ENCODE measurements at regions not wholly inside any gene's neighbourhood (a gene's known extent, or its start where the extent isn't known, plus 50 kb on each side); places are given as distances from the start of the nearest gene placed in this dataset.

- DNase-seq (peak in 1 of 5 donors; percentile 3), FAIRE-seq (no peak)
- no peak overlapping the region for H3K27ac ChIP-seq (ENCODE audit: low read depth in 2 of 2, low read length in 2 of 2)
- H3K36me3 ChIP-seq (ENCODE audit: control insufficient read depth in 2 of 3, insufficient read depth in 3 of 3, low read length in 3 of 3), result no peaks in the 10 kb centered on the region
- no peak overlapping the region for H3K9ac ChIP-seq (ENCODE audit: low read length in 3 of 3)
- TF ChIP-seq CTCF (IDR thresholded peaks at IDR 0.05; ENCODE audit: borderline replicate concordance, extremely low read depth, insufficient read depth), result no peak
- intact Hi-C loops (cut with DNase I), result no loop called here
- H3K27me3 ChIP-seq (ENCODE audit: control insufficient read depth, insufficient read depth, low read length), result no peaks in the 10 kb centered on the region
- peaks cover 0 to 4% (median 2%) of the 10 kb centered on the region in 3 donors for H3K9me3 ChIP-seq (ENCODE audit: control insufficient read depth in 2 of 3, insufficient read depth in 1 of 3, low read length in 3 of 3)
- H3K4me3 ChIP-seq (ENCODE audit: low read length in 3 of 3), result no peak overlapping the region
- H3K4me1 ChIP-seq (ENCODE audit: control insufficient read depth in 2 of 3, insufficient read depth in 2 of 3, low read depth in 1 of 3, low read length in 3 of 3), result no peaks in the 10 kb centered on the region
These were observed 344.2 kb downstream of the OLFM3 start for GRCh38 chr1:101652484-101652883.

- H3K27me3 ChIP-seq (ENCODE audit: control insufficient read depth, insufficient read depth, low read length), result no peaks in the 10 kb centered on the region
- no peak for TF ChIP-seq CTCF (IDR thresholded peaks at IDR 0.05; ENCODE audit: borderline replicate concordance, extremely low read depth, insufficient read depth)
- DNase-seq (peak in 4 of 5 donors; percentile 10 to 39 (median 31)), FAIRE-seq (no peak)
- no peak overlapping the region for H3K9ac ChIP-seq (ENCODE audit: low read length in 3 of 3)
- peaks cover 0 to 4% (median 2%) of the 10 kb centered on the region in 3 donors for H3K9me3 ChIP-seq (ENCODE audit: control insufficient read depth in 2 of 3, insufficient read depth in 1 of 3, low read length in 3 of 3)
- no peak overlapping the region for H3K27ac ChIP-seq (ENCODE audit: low read depth in 2 of 2, low read length in 2 of 2)
- intact Hi-C loops (cut with DNase I), result no loop called here
- no peaks in the 10 kb centered on the region for H3K36me3 ChIP-seq (ENCODE audit: control insufficient read depth in 2 of 3, insufficient read depth in 3 of 3, low read length in 3 of 3)
- H3K4me3 ChIP-seq (ENCODE audit: low read length in 3 of 3), result no peak overlapping the region
- no peaks in the 10 kb centered on the region for H3K4me1 ChIP-seq (ENCODE audit: control insufficient read depth in 2 of 3, insufficient read depth in 2 of 3, low read depth in 1 of 3, low read length in 3 of 3)
These were observed 343.2 kb downstream of the OLFM3 start for GRCh38 chr1:101653482-101653946.

GRCh38 chr1:101664726-101665125, 332.0 kb downstream of the OLFM3 start:
- Histone ChIP-seq H3K4me3 (ENCODE audit: low read length in 3 of 3) (no peak overlapping the region), H3K27ac (ENCODE audit: low read depth in 2 of 2, low read length in 2 of 2) (no peak overlapping the region), H3K4me1 (ENCODE audit: control insufficient read depth in 2 of 3, insufficient read depth in 2 of 3, low read depth in 1 of 3, low read length in 3 of 3) (no peaks in the 10 kb centered on the region), H3K9ac (ENCODE audit: low read length in 3 of 3) (no peak overlapping the region), H3K27me3 (ENCODE audit: control insufficient read depth, insufficient read depth, low read length) (no peaks in the 10 kb centered on the region), H3K36me3 (ENCODE audit: control insufficient read depth in 2 of 3, insufficient read depth in 3 of 3, low read length in 3 of 3) (no peaks in the 10 kb centered on the region), H3K9me3 (ENCODE audit: control insufficient read depth in 2 of 3, insufficient read depth in 1 of 3, low read length in 3 of 3) (peaks cover 0 to 4% (median 4%) of the 10 kb centered on the region in 3 donors)
- intact Hi-C loops (cut with DNase I), result no loop called here
- FAIRE-seq (no peak), DNase-seq (no peak)
- no peak for TF ChIP-seq CTCF (IDR thresholded peaks at IDR 0.05; ENCODE audit: borderline replicate concordance, extremely low read depth, insufficient read depth)

GRCh38 chr1:101667761-101668160, 329.0 kb downstream of the OLFM3 start:
- H3K27ac ChIP-seq (ENCODE audit: low read depth in 2 of 2, low read length in 2 of 2), result no peak overlapping the region

More at GRCh38 chr1:101667761-101668160, 329.0 kb downstream of the OLFM3 start:
- DNase-seq, result no peak
- no peak for TF ChIP-seq CTCF (IDR thresholded peaks at IDR 0.05; ENCODE audit: borderline replicate concordance, extremely low read depth, insufficient read depth)
- peaks cover 0 to 4% (median 0%) of the 10 kb centered on the region in 3 donors for H3K9me3 ChIP-seq (ENCODE audit: control insufficient read depth in 2 of 3, insufficient read depth in 1 of 3, low read length in 3 of 3)
- H3K4me3 ChIP-seq (ENCODE audit: low read length in 3 of 3), result no peak overlapping the region
- intact Hi-C loops (cut with DNase I), result no loop called here
- H3K36me3 ChIP-seq (ENCODE audit: control insufficient read depth in 2 of 3, insufficient read depth in 3 of 3, low read length in 3 of 3), result no peaks in the 10 kb centered on the region
- no peak for FAIRE-seq
- no peaks in the 10 kb centered on the region for H3K27me3 ChIP-seq (ENCODE audit: control insufficient read depth, insufficient read depth, low read length)
- H3K4me1 ChIP-seq (ENCODE audit: control insufficient read depth in 2 of 3, insufficient read depth in 2 of 3, low read depth in 1 of 3, low read length in 3 of 3), result no peaks in the 10 kb centered on the region
- H3K9ac ChIP-seq (ENCODE audit: low read length in 3 of 3), result no peak overlapping the region
